CD1c-positive myeloid dendritic cell (primary cell): ENCODE measurements at regions not wholly inside any gene's neighbourhood (a gene's known extent, or its start where the extent isn't known, plus 50 kb on each side); places are given as distances from the start of the nearest gene placed in this dataset.

Experiments
- DNase-seq: peaks from one replicate; pipeline ENCODE4 v3.0.0-alpha.2; 2016; ENCODE audit errors: extremely low spot score

DNA sequence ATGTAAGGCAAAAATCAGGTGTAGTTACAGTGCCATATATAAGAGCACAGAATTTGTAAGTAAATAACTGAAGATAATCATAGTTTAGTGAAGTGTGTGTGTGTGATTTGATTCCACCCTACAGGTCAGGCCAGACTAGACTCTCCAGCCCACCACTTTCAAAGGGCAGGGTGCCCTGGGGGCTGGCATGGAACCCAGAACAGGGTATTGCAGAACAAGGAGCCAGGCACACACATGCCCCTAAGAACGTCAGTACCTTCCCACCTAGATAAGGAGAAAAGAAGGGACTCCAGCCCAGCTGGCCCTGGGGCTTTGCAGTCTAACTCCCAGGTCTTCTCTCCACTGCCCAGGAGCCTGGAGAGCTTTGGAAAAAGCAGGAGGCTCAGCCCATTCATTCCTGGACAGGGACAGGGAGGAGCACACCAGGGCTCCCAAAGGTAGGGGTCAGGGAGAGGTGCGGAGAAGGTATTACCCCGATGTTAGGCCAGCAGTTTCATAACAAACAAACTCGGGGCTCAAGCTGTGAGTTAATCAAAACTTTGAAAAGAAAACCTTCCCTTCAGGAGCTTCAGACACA is 149.7 kb upstream of the VANGL1 start:
- no peak for DNase-seq

DNA sequence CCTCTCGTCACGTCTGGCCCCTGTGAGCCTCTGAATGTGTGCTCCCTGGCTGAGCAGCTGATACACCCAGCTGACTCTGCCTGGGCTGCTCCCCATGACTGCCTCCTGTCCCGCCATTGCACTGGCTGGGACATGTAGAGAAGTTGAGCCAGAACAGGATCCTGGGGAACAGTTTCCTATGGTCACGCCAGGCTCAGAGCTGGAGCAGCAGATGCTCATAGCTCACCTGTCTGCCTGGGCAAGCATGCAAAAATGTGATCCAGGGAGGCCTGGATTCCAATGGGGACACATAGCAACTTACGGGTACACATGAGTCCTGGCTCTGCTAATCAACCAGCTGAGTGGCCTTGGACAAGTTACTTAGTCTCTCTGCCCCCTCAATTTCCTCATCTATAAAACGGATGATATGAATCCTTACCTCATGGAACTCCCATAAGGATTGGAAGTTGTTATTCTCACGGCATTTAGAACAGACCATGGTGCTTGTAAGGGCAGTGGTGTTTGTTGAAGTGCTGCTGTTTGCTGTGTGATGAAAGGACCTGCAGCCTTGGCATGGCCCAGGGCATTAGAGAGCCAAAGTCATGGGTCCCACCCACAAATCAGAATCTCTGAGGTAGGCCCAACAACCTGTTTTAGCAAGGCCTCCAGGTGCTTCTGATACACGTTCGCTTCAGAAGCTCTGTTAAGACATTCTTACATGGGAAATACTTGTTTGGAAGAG is 150.3 kb upstream of the VANGL1 start:
- no peak for DNase-seq

DNA sequence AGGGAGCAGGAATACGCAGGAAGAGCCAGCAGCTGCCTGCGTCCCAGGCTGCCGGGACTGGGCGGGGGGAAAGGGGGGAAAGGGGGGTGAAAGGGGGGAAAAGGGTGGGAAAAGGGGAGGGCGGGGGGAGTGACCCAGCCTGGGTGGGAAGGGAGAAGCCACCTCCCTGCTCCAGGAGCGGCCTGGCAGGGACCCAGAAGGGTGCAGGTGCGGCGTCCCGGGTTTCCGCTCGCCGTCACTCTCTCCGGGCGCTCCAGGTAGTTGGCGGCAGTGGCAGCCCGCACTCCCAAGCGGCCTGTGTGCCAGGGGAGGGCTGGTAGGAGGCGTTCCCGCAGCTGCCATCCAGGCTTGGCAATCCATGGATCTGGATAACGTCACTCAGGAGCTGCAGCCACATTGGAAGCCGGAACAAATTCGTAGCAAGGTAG is 141.0 kb upstream of the NGF start:
- DNase-seq = no peak

DNA sequence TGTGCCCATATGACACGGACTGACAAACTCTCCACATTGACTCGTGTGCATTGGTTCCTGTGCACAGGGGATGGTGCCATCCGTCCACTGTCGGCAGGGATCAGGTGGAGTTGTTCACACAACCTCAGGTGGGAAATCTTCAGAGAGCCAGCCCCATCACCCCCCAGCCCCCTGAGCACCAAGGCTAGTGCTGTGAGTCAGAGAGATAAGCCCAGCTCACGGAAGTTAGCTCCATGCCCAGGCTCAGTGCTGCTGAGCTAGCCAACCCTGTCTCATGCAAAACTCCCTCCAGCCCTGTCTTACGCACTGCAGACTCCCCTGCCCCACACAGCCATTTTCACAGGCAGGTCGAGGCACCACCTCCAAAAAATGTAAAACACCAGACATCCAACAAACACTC is 139.0 kb upstream of the NGF start:
- DNase-seq = no peak

DNA sequence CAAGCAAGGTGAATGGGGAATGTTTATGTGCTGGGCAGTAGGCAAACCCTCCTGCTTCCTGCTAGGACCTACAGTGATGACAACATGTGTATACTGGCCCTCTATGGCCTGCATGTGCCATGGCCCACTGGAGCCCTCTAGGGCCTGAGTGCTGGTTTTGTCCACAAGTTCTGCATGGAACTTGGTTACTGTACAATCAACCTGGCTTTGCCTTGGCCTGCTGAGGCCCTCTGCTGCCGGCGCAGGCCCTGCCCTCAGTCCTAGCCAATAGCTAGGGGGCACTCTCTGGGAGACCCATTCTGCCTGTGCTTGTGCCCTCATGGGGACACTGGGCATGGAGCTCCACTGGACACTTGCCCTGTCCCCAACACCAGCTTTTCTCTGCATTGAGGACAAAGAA is 138.6 kb upstream of the NGF start:
- DNase-seq = no peak

DNA sequence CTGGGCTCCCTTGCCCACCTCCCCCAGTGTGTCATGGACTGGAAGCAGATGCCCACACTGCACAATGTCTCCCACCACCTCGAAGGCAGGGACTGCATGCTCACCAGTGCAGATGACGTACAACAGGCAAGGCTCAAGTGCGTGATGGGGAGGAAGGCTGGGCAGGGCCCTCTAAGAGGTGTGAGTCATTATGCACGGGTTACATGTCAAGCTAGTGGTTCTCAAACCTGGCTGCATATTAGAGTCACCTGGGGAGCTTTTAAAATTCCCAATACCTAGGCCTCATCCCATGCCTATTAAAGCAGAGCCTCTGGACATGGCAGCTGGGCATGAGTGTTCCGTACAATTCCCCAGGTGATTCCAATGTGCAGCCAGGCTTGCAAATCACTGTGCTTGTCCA is 137.9 kb upstream of the NGF start:
- no peak for DNase-seq

DNA sequence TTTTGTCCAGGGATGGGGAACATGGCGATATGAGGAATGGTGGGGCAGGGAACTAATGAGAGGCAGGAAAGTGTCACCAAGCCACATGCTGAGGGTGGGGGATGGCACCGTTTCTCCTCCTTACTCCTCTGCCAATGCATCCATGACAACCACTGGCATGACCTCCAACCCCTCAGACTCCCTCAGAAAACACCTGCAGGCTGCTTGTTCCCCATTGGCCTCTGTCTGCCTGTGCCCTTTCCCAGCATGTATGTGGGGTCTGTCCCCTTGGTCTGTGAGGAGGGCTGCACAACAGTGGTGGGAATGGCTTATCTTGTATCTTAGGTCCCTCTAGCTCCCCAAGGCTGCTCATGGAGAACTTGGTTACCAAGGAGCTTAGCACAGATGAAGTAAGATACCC is 137.2 kb upstream of the NGF start:
- no peak for DNase-seq

DNA sequence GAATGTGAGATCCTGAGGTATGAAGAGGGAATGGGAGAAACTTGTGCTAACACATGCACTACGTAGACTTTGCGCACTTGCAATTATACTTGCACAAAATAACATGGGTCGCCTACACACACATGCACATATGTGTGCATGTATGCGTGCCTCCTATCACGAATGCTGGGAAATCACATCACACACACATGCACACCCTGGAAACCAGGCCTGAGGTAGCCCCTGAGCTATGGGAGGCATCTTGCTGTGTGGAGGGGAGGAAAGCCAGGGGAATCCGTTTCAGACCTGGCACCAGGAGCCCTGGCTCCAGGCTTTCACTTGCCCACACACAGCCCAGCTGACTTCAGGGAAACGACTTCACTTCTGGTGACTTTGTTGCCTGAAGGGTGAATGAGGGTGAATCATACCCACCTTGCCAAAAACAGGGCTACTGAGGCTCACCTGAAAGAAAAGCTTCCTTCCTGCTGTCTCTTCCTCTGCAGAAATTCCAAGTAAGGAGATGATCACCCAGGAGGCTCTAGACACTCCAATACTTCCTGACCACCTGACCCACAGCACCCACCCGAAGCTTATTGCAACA is 136.0 kb upstream of the NGF start:
- DNase-seq = no peak

DNA sequence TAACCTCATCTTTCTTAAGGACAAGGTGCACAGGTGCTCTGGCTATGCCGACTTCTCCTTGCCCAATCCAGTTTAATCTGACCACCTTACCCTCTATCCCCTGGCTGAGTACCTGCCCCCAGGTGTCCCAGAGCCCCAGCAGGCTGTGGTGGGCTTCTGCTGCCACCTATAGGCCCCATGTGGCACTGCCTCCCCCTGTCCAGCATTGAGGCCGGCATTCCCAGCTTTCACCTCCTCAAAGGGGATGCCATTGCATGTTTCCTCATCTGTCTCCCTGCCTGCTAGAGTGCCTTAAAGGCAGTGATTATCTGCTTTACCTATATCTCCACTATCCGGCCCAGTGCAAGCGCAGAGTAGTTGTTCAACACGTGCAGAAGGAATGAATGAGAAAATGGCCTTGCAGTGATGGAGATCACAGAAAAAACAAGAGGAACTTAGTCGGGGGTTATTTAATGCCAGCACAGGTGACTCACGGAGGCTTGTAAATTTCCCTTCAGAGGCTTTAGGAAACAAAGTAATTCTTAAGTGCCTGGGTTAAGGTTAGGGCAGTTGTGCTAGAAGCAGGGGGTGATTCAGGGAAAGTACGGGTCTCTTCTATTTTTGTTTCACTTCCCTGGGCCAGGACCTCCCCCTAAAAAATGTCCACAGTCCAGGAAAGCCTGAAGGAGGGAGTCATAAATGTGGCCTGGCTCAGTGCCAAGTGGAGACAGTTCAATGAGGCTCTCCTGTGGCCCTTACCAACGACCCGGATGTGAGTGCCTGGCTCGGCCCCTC is 131.8 kb upstream of the NGF start:
- DNase-seq = peak; percentile 9

DNA sequence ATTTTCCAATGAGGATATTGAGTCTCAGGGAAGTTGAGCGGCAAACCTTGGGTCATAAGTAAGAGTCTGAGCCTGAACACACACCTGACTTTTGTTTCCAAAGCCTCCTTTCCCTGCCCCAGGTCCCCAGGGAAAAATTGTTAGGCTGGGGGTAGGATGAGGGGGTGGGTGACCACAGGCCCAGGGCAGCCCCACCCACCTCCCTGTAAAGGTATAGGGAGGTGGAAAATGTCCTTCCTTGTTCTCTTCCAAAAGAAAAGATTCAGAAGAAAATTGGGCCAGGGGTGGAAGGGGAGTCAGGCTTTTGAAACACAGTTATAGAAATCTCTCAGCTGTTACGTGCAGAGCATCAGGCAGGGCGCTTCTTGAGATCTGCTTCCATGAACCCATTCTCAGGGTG is 129.7 kb upstream of the NGF start:
- DNase-seq = no peak

DNA sequence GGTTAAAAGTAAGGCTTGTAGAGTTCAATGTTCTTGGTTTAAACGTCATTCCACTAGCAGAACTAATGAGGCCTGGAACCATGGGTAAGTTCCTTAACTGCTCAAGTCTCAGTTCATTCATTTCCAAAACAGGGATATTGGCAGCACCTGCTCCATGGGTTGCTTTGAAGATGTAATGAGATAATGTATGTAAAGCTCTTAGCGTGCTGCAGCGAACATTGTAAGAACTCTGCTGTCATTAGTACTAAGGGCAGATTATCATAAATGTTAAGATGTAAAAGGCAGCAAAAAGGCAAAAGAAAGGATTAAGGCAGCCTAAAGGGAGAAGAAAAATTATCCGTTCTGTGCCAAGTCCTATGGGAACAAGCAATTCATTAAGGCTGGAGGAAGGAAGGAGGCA is 129.1 kb upstream of the NGF start:
- no peak for DNase-seq

DNA sequence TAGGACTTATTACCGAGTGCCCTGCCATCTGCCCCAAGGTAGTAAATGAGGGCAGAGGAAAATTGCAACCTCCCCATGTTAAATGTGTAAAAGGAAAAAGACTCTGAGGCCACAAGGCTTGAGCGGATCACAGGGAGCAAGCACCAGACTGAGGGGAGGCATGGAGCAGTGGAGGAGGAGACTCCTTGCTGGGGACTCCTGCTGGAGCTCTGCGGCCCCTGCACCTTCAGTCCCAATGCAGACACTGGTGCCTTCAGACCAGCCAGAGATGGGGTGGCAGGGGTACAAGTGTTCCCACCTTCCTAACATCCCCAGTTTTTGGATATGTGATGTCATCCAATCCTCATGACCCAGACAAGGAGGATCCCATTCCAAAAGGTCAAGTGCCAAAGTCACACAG is 128.4 kb upstream of the NGF start:
- no peak for DNase-seq

DNA sequence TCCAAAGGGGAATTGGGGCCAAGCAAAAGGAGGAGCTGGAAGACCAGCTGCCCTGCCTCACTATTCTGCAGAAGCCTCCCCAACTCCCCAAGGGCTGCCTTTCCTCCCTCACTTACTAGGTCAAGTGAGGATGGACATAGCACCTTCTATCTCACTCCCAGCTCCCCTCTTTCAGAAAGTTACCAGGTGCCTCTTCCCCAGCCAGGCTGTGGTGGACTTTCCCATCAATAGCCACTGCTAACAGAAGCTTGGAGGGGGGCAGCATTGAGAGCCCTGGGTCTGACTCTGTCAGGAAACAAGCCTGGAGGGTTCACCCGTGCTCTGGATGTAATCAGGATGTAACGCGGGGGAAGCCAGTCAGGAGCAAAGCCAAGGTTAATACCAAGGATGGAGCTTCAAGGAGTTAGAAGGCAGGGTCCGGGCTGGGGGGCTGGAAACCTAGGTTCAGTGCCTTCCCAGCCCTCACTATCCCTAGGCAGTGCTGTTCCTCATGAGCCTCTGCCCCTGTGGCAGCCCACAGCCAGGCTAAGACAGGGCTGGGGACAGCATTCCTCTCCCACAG is 127.8 kb upstream of the NGF start:
- no peak for DNase-seq

DNA sequence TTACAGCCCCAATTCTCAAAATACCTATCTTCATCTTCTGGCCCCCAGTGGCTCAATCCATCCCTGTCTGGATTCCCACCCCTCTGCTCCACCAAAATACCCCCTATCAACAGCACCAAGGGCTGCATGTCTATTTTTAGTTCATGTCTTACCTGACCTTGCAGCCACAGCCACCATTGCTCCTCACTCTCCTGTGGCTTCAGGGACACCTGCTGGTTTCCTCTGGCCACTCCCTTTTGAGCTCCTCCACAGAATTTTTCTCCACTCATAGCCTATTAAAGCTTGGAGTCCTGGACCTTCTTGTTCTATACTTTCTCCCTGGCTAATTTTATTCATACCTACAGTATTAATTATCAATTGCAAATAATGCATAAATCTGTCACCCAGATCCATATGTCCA is 125.3 kb upstream of the NGF start:
- DNase-seq = no peak

DNA sequence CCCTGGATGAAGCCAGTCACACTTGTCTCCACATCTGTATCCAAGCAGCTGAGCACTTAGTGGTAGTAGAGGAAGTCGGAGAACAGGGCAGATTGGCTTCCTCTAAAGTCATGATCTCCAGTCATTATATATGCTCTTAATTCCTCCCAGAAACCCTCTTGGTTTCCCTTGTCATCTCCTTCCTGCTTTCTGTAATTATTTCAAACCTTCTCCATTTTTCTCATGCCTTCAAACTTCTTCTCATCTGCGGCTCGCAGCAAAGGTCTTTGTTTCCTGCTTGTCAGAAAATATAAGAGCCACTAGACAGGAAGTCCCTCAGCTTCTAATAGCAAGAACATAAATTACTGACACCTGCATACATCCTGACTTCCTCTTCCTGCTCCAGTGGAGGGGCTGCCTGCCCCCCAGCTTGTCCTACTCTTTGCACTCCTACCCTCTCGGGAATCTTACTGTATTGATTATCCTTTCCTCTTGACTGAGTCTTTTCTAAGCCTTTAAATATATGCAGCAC is 124.6 kb upstream of the NGF start:
- DNase-seq = no peak

DNA sequence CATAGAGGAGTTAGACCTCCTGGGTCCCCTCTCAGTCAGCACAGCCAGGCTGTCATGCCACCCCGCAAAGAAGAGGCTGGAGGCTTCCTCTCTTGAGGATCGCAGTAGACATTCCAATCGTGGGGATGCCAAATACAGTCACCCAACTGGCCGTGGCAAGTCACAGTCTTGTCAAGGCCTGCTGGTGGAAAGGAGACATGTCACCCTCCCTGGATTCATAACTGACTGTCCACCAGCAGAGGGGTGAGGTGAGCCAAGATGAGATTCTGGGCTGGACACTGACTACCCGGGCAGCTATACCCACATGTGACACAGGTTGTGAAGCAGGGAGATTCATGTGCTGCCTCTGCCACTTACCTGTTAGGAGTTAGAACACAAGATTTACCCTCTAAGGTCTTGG is 123.5 kb upstream of the NGF start:
- no peak for DNase-seq

DNA sequence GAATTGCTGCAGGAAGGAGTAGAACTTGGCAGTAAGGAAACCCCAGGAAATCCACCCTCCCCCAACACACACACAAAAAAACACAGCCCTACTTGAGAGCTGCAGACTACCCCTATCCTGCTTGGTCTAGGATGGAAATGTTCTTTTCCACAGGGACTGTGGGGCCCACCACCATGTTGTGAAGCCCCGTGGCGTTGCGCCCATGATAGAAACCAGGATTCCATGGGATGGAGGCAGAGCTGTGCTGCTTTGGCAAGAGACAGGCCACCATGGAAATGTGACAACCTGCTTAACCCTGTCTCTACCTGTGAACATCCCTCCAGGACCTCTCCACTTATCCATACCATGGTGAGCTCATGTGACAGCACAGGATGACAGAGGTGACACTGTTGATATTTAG is 121.1 kb upstream of the NGF start:
- no peak for DNase-seq

DNA sequence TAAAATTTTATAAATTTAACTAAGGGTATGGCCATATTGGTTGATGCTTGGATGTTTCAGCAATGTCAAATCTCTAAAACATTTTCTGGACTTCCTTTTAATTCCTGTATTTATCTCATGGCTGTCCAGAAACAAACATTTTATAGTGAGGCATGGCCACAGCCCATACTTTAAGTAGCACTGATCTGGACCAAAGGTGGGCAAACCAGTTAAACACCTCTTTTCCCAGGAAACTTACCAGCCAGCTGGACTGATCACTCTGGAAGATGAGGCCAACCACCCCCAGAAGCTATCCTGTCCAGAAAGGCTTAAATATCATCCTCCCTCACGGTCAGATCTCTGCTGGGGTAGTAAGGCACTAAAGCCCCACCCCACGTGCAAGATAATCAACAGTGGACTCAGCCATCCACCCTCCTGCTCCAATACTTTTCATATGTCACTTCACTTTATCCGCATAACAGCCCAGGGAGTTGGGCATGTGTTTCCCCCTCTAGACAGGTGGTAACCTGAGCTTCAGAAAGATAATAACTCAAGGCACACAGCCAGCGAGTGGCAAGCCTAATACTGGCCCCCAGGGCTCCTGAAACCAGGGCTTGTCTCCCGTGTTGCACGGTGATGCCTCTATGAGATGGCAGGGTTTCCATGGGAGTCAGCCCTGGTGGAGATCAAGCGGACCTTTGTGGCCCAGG is 120.5 kb upstream of the NGF start:
- no peak for DNase-seq

DNA sequence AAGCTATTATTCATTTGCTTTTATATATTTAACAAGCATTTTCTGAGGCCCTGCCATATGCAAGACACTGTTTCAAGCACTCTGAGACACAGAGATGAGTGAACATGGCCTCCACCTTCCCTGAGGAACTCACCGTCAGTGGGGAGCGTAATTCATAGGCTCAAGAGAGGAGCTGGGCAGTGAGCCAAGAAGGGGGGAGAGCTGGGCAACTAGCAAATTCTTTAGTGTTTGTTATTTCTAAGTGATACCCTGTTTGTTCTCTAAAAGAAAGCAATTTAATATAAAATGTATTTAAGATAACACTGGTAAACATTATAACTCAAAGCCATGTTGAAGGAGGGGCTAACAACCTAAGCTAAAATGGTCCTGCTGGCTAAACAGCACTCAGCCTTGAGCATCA is 119.2 kb upstream of the NGF start:
- no peak for DNase-seq

DNA sequence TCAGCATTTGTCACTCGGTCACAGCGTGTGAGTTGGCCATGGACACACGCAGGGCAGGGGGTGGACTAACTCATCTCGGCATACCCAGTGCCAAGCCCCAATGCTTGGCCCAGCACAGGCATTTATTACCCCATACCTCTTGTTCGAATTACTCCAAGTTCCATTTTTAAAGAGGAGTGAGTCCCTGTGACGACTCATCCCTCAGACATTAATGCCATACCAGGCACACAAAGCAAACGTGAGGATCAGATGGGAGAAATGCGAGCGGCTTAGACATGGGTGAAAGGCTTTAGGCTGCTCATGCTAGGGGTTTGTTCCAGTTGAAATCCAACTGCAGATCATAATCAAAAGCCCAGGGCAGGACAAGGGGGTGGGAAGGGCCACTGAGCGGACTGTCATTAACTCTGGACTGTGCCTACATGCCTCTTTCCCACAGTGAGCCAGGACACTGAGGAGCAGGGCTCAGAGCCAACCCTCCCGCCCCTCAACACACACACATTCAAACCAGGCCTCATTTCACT is 118.5 kb upstream of the NGF start:
- DNase-seq = no peak

DNA sequence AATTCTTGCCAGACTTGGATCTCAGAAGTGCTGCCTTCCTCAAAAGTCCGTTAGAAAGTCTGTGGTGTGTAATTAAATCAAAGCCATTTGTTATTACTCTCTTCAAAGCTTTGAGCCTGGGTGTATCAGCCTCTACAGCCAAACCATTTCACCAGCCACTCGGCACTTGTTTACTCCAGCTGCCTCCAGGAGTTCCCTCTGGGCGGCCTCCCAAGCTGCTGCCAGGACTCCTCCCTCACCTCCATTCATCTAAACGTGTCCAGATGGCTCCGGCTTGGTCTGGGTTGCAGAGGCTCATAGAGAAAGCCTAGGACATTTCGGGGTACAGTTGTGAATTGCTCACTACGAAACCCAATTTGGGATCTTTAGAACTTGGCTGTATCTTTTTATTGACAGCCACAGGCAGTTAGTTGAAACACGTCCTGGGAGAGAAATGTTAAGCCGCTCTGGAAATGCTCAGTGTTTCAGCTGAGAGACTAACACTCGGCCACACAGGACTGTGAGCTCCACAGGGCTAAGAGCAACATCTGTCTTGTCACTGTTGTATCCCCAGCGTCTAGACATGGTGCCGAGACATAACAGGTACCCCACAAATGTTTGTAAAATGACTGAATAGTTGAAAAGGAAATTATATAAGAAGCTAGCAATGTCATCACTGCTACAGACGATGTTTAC is 116.9 kb upstream of the NGF start:
- DNase-seq = no peak
